ENCODE measurements at regions not wholly inside any gene's neighbourhood (a gene's known extent, or its start where the extent isn't known, plus 50 kb on each side); places are given as distances from the start of the nearest gene placed in this dataset.

DNA sequence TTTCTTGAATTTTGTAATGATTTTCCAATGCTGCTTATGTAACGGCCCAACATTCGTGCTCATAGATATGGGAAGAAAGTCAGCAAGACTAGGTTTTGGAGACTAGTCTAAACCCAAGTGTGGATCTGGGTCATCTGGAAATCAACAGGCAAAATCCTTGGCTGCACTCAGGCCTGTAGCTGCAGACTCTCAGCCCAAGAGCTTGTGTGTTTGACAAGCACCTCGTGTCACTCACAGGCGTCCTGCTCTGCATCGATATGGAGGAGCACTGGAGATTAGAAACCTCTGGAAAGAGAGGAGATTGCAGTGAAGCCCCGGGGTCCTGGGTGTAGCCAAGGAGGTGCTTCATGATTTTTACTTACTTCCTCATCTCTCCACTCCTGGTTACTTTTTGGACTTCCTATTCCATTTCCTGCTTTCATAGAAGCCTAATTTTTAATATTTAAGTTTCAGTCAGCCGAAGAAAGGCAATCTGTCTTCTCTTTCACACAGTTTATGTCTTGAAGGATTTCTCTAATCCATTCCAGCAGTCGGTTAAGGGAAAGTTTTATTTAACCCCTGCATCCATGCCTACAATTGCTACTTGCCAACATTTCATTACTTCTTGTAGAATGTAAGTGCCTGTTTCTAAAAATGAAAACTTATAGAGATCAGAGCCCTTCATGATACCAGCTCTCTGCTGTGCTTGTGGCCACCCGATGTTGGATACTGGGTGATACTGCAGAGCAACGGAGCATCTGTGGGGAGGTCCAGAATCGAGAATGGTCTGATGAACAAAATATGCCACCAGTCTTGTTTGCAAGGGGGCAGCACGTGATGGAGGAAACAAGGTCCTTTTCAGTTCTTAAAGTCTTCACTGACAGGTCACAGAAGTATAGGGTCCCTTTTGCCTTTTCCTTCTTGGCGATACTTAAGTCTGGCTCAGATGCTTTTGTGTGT, 296.3 kb downstream of the QKI start:
- DNase-seq: peak in 1 of 2 donors; percentile 37

DNA sequence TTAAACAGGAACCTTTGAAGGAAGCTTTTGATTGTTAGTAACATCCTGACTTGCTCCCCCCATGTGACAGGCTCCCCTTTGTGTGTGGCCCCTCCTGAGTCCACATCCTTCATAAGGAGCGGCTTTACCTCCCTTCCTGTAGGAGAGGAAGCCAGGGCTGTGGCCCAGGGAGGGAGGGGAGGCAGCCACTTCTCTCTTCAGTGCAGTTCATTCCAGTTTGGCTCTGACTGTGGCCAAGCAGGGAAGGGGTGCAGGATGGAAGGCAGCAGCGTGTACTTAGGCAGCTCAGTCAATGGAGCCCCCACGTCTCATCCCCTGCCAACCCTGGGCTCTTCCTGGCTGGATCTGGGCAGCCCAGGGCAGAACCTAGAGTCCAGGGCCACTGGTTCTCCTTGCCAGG, 295.2 kb downstream of the QKI start:
- no peak for DNase-seq

DNA sequence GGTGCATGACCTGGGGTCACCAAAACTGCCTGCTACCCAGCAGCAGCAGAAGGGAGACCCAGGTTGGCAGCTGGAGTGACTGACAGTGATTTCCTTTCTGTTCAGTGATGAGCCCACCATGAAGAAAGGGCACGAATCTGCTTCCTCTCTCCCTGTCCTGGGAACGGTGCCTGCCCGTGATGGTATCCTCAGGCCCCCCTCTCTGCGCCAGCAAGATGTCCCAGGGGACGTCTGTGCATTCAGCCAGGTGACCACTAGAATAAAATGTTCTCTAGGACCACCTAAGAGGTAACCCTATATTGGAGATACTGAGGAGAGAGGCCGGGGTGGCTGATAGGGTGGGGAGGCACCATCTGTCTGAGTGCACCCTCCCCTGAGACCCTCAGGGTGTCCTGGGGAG, 294.7 kb downstream of the QKI start:
- no peak for DNase-seq

DNA sequence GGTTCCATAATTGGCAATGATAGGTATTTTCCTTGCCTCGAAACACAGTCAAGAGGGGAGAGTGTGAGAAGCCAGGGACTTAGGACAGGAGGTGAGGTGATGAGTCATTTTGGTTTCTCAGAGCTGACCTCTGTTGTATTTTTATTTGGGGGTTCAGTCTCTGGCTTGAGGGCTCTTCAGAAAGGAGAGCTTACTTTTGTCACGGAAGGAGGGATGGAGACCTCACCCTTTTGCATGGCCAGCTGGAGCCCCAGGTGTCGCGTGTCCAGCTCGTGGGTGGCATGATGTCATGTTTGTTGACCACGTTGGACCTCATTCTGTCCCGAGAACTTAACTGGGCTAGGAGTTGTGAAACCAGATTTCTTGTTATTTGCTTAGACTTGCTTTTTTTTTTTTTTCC, 293.9 kb downstream of the QKI start:
- peak in 1 of 2 donors; percentile 55 for DNase-seq

DNA sequence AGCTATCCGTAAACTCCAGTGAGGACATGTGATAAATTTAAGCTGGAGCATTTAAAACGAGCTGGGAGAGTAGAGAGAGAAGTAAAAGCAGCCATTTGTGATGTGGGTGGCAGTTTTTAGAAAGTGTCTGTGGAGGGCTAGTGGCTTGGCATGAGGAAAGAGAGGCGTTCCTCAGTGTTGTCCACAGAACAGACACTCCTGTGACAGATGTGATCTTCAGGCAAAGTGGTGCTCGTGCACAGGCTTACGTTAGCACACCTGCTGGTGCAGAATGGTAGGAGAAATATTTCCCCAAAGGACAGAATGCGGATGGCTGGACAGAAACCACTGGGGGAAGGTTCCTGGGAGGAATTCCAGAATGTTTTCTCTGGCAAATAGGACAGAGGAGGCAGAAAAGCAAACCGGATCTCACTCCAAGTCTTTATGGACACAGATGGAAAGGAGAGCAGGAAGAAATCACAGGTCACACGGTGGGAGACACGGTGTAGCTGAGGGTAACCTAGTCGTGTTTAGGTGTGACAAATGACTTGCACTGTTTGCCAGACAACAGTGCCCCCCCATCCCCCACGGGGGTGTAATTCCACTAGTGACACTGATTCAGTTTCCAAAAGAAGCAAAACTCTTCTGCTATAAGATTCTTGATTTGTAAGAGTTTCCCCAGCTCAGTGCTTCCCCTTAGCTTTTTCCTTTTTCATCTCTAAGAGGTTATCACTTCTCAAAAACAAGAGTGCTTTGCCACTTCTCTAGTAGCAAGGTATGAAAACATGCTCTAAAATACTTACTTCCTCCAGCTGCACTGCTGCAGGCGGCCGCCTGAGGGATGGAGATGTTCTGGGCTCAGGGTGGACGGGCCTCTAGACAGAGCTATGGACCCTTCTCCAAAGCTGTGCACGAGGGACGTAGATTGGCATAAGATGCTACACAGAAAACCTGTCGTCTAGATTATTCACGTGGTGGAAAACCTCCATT, 293.2 kb downstream of the QKI start:
- peak; percentile 50 to 51 for DNase-seq

DNA sequence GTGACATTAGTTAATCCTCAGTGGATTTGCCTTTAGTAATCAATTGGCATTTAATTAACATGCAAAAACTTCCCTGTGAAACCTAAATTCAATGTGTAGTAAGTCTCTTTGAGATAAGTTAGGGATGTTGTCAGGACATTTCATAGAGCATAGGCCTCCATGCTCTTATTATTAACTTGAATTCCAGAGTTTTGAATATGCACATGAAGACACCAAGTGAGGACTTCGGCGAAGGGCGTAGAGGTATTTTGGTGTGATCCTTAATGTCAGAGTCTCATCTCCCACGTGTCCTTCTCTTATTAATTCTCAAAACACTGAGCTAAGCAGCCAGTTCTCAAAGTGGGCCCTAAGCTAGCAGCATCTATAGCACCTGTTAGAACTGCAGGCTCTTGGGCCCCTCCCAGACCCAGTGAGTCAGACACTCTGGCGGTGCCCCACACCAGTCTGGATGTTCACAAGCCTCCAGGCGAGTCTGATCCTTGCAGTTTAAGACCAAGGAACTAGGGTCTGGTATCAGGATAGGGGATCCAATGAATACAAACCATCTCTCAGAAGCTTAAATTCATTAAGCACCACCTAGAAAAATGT, 292.1 kb downstream of the QKI start:
- no peak for DNase-seq

DNA sequence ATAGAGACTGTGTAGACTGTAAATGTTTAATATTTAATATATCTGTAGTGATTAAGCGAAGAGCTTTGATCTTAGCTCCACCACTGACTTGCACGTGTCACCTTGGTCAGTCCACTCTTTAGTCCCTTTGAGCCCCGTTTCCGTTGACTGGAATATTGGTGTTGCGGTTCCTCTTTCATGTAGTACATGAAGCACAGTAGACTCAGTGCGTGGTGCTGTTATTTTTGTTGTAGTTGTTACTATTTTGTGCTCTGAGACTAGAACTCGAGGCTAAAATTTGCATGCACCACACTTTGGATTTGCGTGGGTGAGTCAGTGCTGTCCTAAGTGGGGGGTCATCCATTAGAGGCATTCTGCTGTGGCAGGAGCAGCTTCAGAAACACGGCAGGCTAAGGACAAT, 291.4 kb downstream of the QKI start:
- DNase-seq: peak in 1 of 2 donors; percentile 31

DNA sequence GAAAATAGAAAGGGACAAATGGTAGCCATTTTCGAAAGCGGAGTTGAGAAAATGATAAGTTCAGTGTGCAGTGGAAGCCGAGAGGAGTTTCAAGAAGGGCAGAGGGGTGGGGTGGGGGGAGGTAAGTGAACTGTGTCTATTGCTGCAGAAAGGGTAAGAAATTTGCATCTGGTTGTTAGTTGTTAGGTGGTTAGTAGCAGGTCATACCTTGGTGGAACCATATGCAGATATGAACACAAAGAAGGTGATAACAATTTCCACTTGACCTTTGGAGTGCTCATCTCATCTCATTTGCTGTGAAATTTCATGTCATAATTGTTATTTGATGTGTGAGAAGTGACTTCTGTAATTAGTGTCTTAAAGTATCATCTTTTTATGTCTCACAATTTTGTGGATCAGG, 288.2 kb downstream of the QKI start:
- no peak for DNase-seq

DNA sequence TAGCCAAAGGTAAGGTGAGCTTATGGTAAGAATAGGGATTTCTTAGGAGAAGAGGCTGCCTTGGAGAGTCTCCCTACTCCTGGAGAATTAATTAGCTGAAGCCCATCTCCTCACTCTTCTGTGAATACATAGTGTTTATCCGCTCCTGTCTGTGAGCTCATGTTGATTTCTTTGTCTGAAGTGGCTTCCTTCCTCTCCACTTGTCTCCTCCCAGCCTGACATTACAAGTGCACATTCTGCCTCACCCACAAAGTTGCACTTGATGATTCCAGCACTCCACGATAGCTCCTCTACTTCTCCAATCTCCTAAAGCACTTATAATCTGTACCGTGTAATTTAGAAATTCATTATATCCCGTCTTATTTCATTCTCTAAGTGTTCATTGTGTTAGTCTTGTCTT, 287.2 kb downstream of the QKI start:
- DNase-seq: peak; percentile 61 to 74

DNA sequence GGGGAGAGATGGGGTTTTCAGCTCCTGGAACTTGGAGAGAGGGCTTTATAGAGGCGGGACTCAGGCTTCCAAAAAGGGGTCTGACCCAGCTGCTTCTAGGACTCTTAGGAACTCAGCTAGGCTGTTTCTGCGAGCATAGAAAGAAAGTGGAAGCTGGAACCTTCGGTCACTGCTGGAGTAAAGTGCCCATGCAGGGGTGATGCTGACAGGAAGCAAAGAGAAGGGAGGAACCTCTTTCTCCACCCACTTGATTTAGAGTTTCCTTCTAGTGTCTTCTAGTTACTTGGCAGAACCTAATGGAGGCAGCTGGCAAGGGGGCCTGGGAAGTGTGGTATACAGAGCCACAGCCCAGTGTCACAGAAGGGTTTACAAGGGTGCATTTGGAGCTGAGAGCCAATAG, 283.6 kb downstream of the QKI start:
- DNase-seq: peak; percentile 62 to 69

DNA sequence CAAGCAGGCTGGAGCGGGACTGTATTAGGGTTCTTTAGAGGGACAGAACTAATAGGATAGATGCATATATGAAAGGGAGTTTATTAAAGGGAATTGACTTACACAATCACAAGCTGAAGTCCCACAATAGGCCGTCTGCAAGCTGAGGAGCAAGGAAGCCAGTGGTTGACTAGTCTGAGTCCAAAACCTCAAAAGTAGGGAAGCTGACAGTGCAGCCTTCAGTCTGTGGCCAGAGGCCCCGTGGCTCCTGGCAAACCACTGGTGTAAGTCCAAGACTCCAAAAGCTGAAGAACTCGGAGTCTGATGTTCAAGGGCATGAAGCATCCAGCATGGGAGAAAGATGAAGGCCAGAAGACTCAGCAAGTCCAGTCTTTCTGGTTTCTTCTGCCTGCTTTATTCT, 281.8 kb downstream of the QKI start:
- DNase-seq: peak; percentile 89 to 92

DNA sequence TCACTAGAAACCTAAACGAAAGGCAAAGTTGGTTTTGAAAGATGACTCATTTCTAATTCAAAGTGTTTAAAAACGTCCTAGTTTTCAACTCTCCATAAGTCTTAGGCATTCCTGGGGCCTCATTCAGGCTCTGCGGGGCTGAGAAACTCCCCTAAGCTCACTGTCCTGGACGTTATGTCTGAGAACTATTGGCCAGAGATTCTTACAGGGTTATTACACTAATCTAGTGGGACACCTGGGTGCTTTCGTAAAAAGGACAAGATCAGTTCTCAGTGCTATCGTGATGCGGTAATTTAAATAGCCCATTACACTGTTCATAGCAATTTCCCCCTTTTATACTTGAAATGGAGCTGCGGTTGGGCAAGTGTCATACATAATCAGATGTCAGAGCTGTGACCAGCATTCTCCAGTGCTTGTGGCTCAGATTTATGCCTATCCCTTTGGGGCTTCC, 280.9 kb downstream of the QKI start:
- DNase-seq: no peak

DNA sequence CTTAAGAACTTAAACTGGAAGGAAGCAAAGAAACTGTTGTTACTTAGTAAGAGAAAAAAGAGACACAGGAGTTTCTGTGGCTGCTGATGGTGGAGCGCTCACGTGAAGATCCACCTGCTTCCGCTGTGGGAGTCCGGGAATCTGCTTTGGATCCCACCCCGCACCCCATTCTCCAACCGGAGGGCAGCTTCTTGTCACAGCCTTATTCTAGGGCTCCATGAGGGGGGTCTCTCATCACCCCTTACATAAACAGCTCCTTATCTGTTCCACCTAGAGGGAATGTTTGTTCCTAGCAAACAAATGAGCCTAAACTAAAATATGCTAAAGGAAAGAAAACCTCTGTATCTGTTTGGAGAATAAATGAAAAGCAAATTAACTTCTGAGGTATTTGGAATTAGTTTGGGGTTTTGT, 280.5 kb downstream of the QKI start:
- no peak for DNase-seq

DNA sequence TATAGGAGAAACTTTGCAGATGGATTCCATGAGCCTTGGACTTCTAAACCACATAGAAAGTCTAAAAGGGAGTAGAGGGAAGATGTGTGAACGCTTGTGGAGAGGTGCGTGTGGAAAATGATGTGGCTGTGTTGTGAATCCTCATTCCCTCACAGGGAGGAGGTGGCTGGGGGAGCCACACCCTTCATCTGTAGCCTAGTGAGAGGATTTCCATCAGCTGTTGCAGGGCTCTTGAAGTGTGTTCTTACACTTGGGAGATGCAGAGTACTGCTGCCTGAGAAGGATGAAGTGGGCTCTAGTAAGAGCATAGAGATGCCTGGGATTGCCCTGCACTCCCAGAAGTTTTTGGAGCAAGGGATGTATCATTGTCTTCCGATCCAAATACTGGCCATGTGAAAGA, 279.6 kb downstream of the QKI start:
- DNase-seq: no peak

DNA sequence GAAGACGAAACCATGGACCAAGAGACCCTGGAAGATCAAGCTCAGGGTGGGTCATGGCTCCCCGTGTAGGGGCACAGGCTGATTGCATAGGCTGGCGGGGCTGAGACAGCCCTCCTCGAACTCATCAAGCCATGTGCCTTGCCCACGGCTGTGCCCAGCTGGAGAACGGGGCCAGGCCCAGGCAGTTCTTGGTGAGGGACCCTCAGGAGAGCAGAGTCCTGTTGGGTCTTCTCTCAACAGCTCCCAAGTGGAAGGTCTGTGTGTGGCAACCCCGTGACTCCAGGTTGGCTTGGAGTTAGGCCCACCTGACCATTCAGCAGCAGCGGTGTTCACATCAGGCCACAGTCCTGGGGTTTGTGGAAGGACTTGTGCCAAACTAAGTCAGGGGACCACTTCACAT, 276.5 kb downstream of the QKI start:
- no peak for DNase-seq

DNA sequence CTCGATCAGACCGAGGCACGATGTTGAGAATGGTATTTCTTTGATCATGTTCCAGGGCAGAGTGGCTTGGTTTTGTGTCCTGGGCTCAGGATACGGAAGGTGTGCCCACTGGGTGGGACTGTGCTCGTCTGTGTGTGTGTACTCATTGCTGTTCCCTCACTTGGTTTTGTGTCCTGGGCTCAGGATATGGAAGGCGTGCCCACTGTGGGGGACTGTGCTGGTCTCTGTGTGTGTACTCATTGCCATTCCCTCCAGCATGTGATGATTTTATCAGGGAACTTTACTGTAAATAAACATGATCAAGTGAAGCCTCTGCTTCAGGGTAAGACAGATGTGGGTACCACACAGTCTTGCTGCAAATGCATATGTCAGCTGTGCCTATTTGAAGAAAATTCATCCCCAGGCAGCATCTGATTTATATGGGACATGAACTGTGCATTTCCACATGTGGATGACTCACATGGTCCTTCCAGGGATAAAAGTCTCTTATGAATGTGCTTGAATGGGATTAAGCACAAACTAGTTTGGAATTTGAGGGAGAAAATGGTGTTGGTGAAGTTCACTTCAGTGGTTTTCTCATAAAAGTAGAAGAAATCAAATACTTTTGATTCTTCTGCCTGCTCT, 274.3 kb downstream of the QKI start:
- no peak for DNase-seq

DNA sequence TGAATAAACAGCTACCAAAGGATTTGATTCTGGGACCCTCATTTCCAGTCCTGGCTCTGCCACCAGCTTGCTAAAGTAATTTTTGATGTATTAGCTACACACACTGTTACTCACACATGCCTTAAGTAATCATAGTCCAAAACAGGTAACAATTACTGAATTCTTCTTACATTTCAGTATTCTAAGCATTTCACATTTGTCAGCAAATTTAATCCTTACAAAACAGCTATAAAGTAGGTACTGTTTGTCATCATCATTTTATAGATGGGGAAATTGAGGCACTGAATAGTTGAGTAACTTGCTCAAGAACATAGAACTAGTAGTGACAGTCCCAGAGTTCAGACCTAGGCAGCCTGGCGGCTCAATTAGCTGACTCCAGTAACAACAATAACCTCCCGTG, 272.6 kb downstream of the QKI start:
- no peak for DNase-seq

DNA sequence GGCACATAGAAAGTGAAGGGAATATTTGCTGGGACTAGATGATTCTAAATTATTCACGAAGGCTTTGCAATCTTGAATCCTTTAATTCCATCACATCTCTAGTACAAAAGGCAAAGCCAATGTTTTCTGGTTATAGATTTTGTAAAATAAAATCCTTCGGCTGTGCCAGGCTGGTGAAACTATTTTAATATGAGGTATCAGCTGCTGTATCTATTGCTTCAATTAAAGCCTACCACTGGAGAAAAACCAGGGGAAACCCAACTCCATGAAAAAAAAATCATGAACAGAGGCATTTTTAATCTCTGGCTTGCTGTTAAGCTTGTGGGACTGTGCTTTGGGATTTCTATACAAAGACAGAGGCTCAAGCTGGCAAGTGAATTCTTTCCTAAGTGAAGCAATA, 271.8 kb downstream of the QKI start:
- no peak for DNase-seq

DNA sequence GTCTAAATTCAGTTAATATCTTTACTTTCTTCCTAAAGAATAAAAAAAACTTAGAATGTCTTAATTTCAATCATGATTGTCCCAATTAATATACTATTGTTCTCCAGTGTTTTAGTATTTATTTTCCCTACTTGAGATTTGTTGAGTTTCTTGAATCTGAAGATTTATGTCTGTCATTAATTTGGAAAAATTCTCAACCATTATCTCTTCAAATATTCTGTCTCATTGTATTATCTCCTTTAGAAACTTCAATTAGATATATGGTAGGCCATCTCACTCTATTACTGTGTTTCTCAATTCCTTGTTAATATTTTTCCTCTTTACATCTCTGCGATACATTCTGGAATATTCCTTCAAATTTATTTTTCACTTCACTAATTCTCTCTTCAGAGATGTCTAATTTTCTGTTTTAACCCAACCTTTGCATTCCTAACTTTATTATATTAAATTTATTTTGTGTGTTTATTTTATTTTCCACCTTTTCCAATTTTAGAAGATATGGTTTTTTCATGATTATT, 268.6 kb downstream of the QKI start:
- no peak for DNase-seq

DNA sequence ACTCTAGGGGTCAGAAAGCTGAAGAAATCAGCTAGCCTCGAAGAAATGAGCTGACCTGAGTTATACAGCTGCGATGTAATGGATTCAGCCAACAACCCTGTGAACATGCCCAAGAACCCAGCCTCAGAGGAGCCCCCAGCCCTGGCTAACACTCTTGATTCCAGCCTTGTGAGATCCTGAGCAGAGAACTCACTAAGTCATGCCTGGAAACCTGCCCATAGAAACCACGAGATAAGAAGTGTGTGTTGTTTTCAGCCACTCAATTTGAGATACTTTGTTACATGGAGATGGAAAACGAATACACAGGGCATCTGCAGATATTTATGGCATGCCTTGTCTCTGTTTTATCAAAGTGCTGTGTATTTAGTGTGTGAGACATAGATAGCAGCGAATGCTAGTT, 265.2 kb downstream of the QKI start:
- no peak for DNase-seq

DNA sequence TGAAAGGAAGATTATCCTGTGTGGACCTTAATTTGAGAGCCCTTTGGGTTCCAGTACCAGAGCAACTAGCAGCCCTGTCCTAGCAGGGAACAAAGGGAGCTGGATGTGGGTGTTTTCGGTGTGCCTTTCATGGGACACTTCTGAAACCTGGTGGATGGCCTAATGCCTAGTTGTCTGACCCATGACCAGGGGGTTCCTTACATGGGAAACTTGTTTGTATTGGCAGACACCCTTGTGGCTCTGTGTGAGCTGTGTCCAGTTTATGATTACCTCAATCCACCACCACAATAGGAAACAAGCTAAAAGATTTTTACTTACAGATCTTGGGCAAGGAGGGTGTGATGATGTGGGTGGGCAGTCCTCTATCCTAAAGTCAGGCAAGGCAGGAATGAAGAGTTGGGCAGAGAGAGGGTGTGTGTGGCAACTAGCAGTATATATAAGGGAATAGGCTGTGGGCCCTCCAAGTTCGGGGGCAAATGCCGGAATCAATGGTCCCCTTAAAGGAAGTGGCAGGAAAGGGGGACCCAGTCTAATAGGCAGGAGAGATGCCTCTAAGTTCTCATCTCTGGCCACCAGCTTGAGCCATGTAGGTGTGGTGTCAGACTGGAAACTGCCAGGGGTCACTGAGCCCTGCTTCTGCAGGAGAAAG, 264.6 kb downstream of the QKI start:
- DNase-seq: no peak

DNA sequence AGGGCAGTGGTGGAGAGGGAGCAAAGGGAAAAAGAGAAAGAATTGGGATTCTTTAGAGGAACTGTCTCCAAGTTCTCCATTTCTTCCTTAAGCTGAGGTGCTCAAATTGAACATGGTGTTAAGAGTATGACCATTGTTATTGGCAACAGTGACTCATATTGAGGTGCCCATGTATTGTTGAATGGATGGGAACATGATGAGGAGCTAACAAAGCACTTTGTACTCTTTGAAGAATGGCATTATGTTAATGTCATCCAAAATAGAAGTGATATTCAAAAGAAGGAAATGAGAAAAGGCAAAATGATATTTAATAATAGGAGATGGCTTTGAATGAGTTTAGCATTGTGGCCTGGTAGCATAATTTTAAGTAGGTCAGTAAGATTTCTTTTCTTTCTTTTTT, 261.1 kb downstream of the QKI start:
- DNase-seq: no peak
